PC-9 (cell line): ENCODE measurements at regions not wholly inside any gene's neighbourhood (a gene's known extent, or its start where the extent isn't known, plus 50 kb on each side); places are given as distances from the start of the nearest gene placed in this dataset.

ENCODE experiments used
- EZH2 ChIP-seq: fragments of 200-600 bp; sonication (generic); IDR thresholded peaks from 2 replicates; pipeline ENCODE4 v1.8.0; 2017; ENCODE audit warnings: antibody characterized with exemption, low read depth
- TF ChIP-seq, protein P1 (sequence below): fragments of 200-600 bp; sonication (generic); conservative IDR thresholded peaks from 2 replicates; pipeline ENCODE4 v1.6.1; 2017; ENCODE audit warnings: mixed run types, antibody characterized with exemption, mild to moderate bottlenecking, moderate library complexity

GRCh38 chr4:126591583-126591982, 1041.2 kb upstream of the INTU start:
- TF ChIP-seq EZH2: no peak
- TF ChIP-seq, protein P1, sequence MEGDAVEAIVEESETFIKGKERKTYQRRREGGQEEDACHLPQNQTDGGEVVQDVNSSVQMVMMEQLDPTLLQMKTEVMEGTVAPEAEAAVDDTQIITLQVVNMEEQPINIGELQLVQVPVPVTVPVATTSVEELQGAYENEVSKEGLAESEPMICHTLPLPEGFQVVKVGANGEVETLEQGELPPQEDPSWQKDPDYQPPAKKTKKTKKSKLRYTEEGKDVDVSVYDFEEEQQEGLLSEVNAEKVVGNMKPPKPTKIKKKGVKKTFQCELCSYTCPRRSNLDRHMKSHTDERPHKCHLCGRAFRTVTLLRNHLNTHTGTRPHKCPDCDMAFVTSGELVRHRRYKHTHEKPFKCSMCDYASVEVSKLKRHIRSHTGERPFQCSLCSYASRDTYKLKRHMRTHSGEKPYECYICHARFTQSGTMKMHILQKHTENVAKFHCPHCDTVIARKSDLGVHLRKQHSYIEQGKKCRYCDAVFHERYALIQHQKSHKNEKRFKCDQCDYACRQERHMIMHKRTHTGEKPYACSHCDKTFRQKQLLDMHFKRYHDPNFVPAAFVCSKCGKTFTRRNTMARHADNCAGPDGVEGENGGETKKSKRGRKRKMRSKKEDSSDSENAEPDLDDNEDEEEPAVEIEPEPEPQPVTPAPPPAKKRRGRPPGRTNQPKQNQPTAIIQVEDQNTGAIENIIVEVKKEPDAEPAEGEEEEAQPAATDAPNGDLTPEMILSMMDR: no peak
